H1 (cell line): ENCODE measurements at regions not wholly inside any gene's neighbourhood (a gene's known extent, or its start where the extent isn't known, plus 50 kb on each side); places are given as distances from the start of the nearest gene placed in this dataset.

ENCODE experiments used
- GABPA ChIP-seq: IDR thresholded peaks from 2 replicates; pipeline ENCODE4 v1.6.1; 2011; ENCODE audit warnings: mild to moderate bottlenecking, low read length, moderate library complexity, borderline replicate concordance; ENCODE audit not compliant: insufficient read depth
- HDAC2 ChIP-seq, 2 experiments: fragments of 300-600 bp in 1 of 2; sonication (generic) in 1 of 2; IDR thresholded peaks; 2 replicates each; pipeline ENCODE4 v1.6.1; 2011 to 2012; ENCODE audit warnings: low read depth in 2 of 2, low read length in 2 of 2, mild to moderate bottlenecking in 2 of 2, moderate library complexity in 2 of 2, borderline replicate concordance in 1 of 2, inconsistent platforms in 1 of 2
- HDAC6 ChIP-seq: IDR thresholded peaks from one replicate; pipeline ENCODE4 v1.7.1; 2012; ENCODE audit warnings: low read depth, mild to moderate bottlenecking, inconsistent platforms, low read length, moderate library complexity
- KDM5A ChIP-seq: fragments of 200-600 bp; IDR thresholded peaks from 2 replicates; pipeline ENCODE4 v1.7.1; 2012; ENCODE audit warnings: mild to moderate bottlenecking, low read length, inconsistent platforms, mixed read lengths
- PHF8 ChIP-seq: fragments of 200-600 bp; sonication (generic); conservative IDR thresholded peaks from 2 replicates; pipeline ENCODE4 v1.7.1; 2012; ENCODE audit warnings: low read depth, mild to moderate bottlenecking, inconsistent platforms, low read length, moderate library complexity
- RNF2 ChIP-seq: fragments of 200-900, 300-1000 bp; sonication (generic); IDR thresholded peaks from 2 replicates; pipeline ENCODE4 v1.7.1; 2016; ENCODE audit warnings: borderline replicate concordance, low read depth, mild to moderate bottlenecking, antibody characterized with exemption, low read length; ENCODE audit not compliant: poor library complexity, severe bottlenecking; ENCODE audit errors: missing control alignments
- SAP30 ChIP-seq: fragments of 300-600 bp; sonication (generic); IDR thresholded peaks from 2 replicates; pipeline ENCODE4 v1.7.1; 2012; ENCODE audit warnings: low read length, moderate library complexity, mild to moderate bottlenecking, inconsistent platforms; ENCODE audit not compliant: insufficient read depth, insufficient replicate concordance
- SIRT6 ChIP-seq: IDR thresholded peaks from one replicate; pipeline ENCODE4 v1.7.1; 2012; ENCODE audit warnings: low read length, inconsistent platforms
- SP2 ChIP-seq: IDR thresholded peaks from 2 replicates; pipeline ENCODE4 v1.6.1; 2012; ENCODE audit warnings: mild to moderate bottlenecking, low read length, inconsistent platforms
- TEAD4 ChIP-seq: IDR thresholded peaks from 2 replicates; pipeline ENCODE4 v1.6.1; 2012; ENCODE audit warnings: low read depth, low read length, inconsistent platforms, mixed read lengths

DNA sequence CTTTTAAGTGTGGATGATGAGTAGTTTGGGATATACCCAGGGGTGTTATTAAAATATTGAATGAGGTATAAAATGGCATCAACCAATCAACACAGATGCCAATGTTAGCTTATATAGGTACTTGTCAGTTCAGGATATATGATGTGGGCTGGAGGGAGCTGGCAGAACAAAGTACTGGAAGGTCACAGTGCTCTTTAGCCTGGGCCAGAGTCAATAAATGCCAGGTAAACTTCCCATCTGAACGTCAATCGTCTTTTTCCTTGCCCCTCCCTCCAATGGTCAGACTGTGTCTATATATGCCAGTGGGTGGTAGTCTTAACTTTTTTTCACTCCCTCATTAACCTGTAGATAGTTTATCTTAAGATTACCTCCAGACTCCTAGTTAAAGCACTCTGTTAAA, 140.8 kb upstream of the RBMS1 start (continued):
- TF ChIP-seq SAP30: no peak
- no peak for TF ChIP-seq RNF2
- TF ChIP-seq KDM5A: no peak
- no peak for TF ChIP-seq SP2
- no peak for TF ChIP-seq SIRT6
- TF ChIP-seq HDAC2 (IDR thresholded peaks at IDR 0.05; ENCODE audit: borderline replicate concordance in 1 of 2, low read depth in 2 of 2, low read length in 2 of 2): no peak
- no peak for TF ChIP-seq GABPA
- TF ChIP-seq PHF8: no peak
- TF ChIP-seq TEAD4: no peak
- TF ChIP-seq HDAC6: no peak
